ENCODE measurements at regions not wholly inside any gene's neighbourhood (a gene's known extent, or its start where the extent isn't known, plus 50 kb on each side); places are given as distances from the start of the nearest gene placed in this dataset.
"Not testable (repeated sequence)": the region's sequence is repeated elsewhere in the genome, so short reads cannot be mapped to it uniquely, and the experiment has no call there.

DNA sequence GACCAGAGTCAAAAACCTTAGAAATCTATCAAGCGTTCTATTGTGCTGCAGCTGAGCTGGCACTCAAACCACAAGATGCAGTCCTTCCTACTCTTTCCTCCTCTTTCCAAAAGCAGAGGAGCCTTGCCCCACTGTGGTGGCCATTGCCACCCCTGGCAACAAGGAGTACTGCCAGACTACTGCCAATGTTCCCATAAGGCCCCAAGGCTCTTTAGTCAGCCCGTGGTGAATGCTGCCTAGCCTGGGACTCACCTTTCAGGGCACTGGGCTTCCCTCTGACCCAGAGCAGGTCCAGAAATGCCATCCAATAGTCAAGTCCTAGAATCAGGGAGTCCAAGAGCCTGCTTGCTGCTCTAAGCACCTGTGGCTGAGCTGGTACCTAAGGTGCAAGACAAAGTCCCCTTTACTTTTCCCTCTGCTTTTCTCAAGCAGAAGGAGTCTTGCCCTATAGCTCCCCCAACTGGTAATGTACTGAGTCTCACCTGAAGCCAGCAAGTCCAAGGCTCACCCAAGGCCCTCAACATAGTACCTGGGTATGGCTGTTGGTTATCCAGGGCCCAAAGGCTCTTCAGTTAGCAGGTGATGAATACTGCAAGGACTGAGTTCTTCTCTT, 219.4 kb downstream of the ATPSCKMT start:
- ATAC-seq (no peak), DNase-seq (no peak)
- no peak overlapping the region for H3K4me3 Mint-ChIP-seq
- no peaks in the 10 kb centered on the region for H3K27me3 Mint-ChIP-seq (ENCODE audit: low read depth)
- ChIA-PET CTCF (no interaction called here), POLR2A (no interaction called here)
- no peaks in the 10 kb centered on the region for H3K4me1 Mint-ChIP-seq (ENCODE audit: low read depth)
- no peaks in the 10 kb centered on the region for H3K36me3 Mint-ChIP-seq (ENCODE audit: low read depth)
- H3K9me3 Mint-ChIP-seq (ENCODE audit: insufficient read depth): peaks cover 5% of the 10 kb centered on the region
- no peak overlapping the region for H3K27ac Mint-ChIP-seq

DNA sequence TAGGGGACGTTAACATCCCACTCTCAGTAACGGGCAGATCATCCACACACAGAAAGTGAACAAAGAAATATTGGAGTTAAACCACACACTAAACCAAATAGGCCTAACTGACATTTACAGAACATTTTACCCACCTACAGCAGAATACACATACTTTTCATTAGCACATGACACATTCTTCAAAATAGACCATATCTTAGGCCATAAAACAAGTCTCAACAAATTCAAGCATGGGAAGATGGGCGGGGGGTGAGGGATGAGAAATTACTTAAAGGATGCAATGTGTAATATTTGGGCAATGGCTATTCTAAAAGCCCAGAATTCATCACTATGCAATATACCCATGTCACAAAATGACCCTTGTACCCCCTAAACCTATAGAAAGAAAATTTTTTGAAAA, 226.2 kb downstream of the ATPSCKMT start:
- no peaks in the 10 kb centered on the region for H3K9me3 Mint-ChIP-seq (ENCODE audit: insufficient read depth)
- ChIA-PET CTCF (no interaction called here), POLR2A (no interaction called here)
- H3K36me3 Mint-ChIP-seq (ENCODE audit: low read depth): no peaks in the 10 kb centered on the region
- H3K27me3 Mint-ChIP-seq (ENCODE audit: low read depth): no peaks in the 10 kb centered on the region
- DNase-seq: no peak
- H3K4me3 Mint-ChIP-seq: no peak overlapping the region
- H3K27ac Mint-ChIP-seq: no peak overlapping the region
- ATAC-seq: no peak
- H3K4me1 Mint-ChIP-seq (ENCODE audit: low read depth): no peaks in the 10 kb centered on the region

DNA sequence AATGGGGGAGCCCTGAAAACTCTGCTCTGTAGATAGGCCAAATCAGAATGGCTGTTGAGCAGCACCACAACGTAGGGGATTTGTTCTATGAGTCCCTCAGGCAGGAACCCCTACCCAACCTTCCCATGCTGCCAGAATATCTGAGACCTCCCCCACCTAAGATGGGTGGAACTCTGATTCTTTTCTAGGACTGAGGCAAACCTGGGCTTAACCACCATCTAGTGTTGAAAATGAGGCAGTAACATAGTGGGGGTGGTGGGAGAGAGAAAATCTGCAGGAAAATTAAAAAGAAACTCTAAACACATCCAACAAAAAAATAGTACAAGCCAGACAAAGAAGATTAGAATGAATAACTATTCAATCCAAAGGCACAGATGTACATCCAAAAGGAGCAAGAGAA, 228.4 kb downstream of the ATPSCKMT start:
- Mint-ChIP-seq H3K4me1 (ENCODE audit: low read depth) (no peaks in the 10 kb centered on the region), H3K27ac (no peak overlapping the region), H3K4me3 (no peak overlapping the region), H3K27me3 (ENCODE audit: low read depth) (no peaks in the 10 kb centered on the region), H3K36me3 (ENCODE audit: low read depth) (no peaks in the 10 kb centered on the region), H3K9me3 (ENCODE audit: insufficient read depth) (no peaks in the 10 kb centered on the region)
- POLR2A ChIA-PET: no interaction called here
- ATAC-seq: no peak
- no peak for DNase-seq
- CTCF ChIA-PET: no interaction called here

- H3K4me1 Mint-ChIP-seq (ENCODE audit: low read depth): no peaks in the 10 kb centered on the region
- H3K4me3 Mint-ChIP-seq: no peak overlapping the region
- DNase-seq (no peak), ATAC-seq (no peak)
- ChIA-PET CTCF (no interaction called here), POLR2A (no interaction called here)
- H3K27ac Mint-ChIP-seq: no peak overlapping the region
- H3K27me3 Mint-ChIP-seq (ENCODE audit: low read depth): no peaks in the 10 kb centered on the region
- no peaks in the 10 kb centered on the region for H3K36me3 Mint-ChIP-seq (ENCODE audit: low read depth)
- no peaks in the 10 kb centered on the region for H3K9me3 Mint-ChIP-seq (ENCODE audit: insufficient read depth)
Observed at GRCh38 chr5:10019236-10019635, 230.5 kb downstream of the ATPSCKMT start.

GRCh38 chr5:10018201-10019069, 231.3 kb downstream of the ATPSCKMT start:
- Mint-ChIP-seq H3K4me3 (no peak overlapping the region), H3K36me3 (ENCODE audit: low read depth) (no peaks in the 10 kb centered on the region), H3K27ac (no peak overlapping the region), H3K27me3 (ENCODE audit: low read depth) (no peaks in the 10 kb centered on the region), H3K9me3 (ENCODE audit: insufficient read depth) (no peaks in the 10 kb centered on the region), H3K4me1 (ENCODE audit: low read depth) (no peaks in the 10 kb centered on the region)
- ChIA-PET POLR2A (no interaction called here), CTCF (no interaction called here)
- no peak for ATAC-seq
- no peak for DNase-seq

DNA sequence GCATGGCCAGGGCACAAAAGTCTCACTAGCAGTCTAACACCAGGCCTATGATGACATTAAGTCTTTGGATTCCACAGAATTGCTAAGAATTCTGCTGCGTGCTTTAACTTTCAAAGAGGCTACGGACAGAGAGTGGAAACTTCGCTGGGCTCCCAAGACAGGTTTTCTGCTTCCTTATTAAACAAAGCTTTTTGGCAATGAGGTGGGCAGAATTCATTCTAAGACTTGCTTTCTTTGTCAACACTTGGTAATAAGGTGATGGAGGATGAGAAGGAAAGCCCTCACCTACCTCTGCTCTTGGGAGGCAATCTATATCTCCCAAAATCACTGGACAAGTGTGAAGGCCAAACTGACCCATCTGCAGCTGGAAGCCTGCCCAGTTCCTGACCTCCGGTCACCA, 231.9 kb downstream of the ATPSCKMT start:
- ChIA-PET POLR2A (no interaction called here), CTCF (no interaction called here)
- Mint-ChIP-seq H3K9me3 (ENCODE audit: insufficient read depth) (no peaks in the 10 kb centered on the region), H3K4me1 (ENCODE audit: low read depth) (no peaks in the 10 kb centered on the region), H3K4me3 (no peak overlapping the region), H3K36me3 (ENCODE audit: low read depth) (no peaks in the 10 kb centered on the region), H3K27me3 (ENCODE audit: low read depth) (no peaks in the 10 kb centered on the region), H3K27ac (no peak overlapping the region)
- DNase-seq (no peak), ATAC-seq (no peak)

GRCh38 chr5:10016559-10016958, 233.1 kb downstream of the ATPSCKMT start:
- POLR2A ChIA-PET; DNase-seq; H3K9me3 Mint-ChIP-seq (ENCODE audit: insufficient read depth); H3K4me1 Mint-ChIP-seq (ENCODE audit: low read depth); H3K36me3 Mint-ChIP-seq (ENCODE audit: low read depth); ATAC-seq; CTCF ChIA-PET; H3K27me3 Mint-ChIP-seq (ENCODE audit: low read depth); H3K27ac Mint-ChIP-seq; H3K4me3 Mint-ChIP-seq: not testable (repeated sequence)

DNA sequence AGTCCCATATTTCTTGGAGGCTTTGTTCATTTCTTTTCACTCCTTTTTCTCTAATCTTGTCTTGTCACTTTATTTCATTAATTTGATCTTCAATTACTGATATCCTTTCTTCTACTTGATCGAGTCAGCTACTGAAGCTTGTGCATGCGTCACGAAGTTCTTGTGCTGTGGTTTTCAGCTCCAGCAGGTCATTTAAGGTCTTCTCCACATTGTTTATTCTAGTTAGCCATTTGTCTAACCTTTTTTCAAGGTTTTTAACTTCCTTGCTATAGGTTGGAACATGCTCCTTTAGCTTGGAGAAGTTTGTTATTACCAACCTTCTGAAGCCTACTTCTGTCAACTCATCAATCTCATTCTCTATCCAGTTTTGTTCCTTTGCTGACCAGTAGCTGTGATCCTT, 234.0 kb downstream of the ATPSCKMT start:
- H3K4me1 Mint-ChIP-seq (ENCODE audit: low read depth); H3K4me3 Mint-ChIP-seq; H3K36me3 Mint-ChIP-seq (ENCODE audit: low read depth); H3K27me3 Mint-ChIP-seq (ENCODE audit: low read depth); POLR2A ChIA-PET; H3K9me3 Mint-ChIP-seq (ENCODE audit: insufficient read depth); ATAC-seq; H3K27ac Mint-ChIP-seq; DNase-seq; CTCF ChIA-PET: not testable (repeated sequence)

- ChIA-PET POLR2A (no interaction called here), CTCF (no interaction called here)
- Mint-ChIP-seq H3K4me1 (ENCODE audit: low read depth) (no peaks in the 10 kb centered on the region), H3K4me3 (no peak overlapping the region), H3K27ac (no peak overlapping the region), H3K9me3 (ENCODE audit: insufficient read depth) (no peaks in the 10 kb centered on the region), H3K36me3 (ENCODE audit: low read depth) (no peaks in the 10 kb centered on the region), H3K27me3 (ENCODE audit: low read depth) (no peaks in the 10 kb centered on the region)
- DNase-seq (no peak), ATAC-seq (no peak)
Observed at GRCh38 chr5:10009802-10010201, 239.9 kb downstream of the ATPSCKMT start.

DNA sequence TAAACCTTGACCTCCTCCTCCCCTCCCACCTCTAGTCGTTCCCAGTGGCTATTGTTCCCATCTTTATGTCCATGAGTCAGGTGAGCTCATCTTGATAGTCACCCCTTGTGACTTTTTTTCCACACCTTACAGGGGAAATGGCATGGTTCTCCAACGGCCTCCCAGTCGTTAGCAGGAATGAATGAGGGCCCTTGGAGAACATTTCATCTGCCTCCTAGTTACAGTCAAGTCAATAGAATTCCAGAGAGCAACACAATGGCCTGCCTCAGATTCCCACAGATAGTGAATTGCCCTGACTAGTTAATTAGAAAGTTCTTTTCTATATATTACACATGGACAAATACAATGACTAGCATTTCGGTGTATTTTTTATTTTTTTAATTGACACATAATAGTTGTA, 262.6 kb downstream of the ATPSCKMT start:
- DNase-seq: no peak
- POLR2A ChIA-PET: no interaction called here
- H3K4me1 Mint-ChIP-seq (ENCODE audit: low read depth): no peaks in the 10 kb centered on the region
- no peak overlapping the region for H3K4me3 Mint-ChIP-seq
- CTCF ChIA-PET: no interaction called here
- peaks cover 5% of the 10 kb centered on the region for H3K9me3 Mint-ChIP-seq (ENCODE audit: insufficient read depth)
- ATAC-seq: no peak
- H3K36me3 Mint-ChIP-seq (ENCODE audit: low read depth): no peaks in the 10 kb centered on the region
- no peaks in the 10 kb centered on the region for H3K27me3 Mint-ChIP-seq (ENCODE audit: low read depth)
- H3K27ac Mint-ChIP-seq: no peak overlapping the region

GRCh38 chr5:9977070-9977469, 272.6 kb downstream of the ATPSCKMT start:
- Mint-ChIP-seq H3K4me3 (no peak overlapping the region), H3K27ac (no peak overlapping the region), H3K4me1 (ENCODE audit: low read depth) (no peaks in the 10 kb centered on the region), H3K27me3 (ENCODE audit: low read depth) (no peaks in the 10 kb centered on the region), H3K36me3 (ENCODE audit: low read depth) (no peaks in the 10 kb centered on the region), H3K9me3 (ENCODE audit: insufficient read depth) (no peaks in the 10 kb centered on the region)
- ChIA-PET POLR2A (no interaction called here), CTCF (no interaction called here)
- ATAC-seq: no peak
- DNase-seq: no peak

DNA sequence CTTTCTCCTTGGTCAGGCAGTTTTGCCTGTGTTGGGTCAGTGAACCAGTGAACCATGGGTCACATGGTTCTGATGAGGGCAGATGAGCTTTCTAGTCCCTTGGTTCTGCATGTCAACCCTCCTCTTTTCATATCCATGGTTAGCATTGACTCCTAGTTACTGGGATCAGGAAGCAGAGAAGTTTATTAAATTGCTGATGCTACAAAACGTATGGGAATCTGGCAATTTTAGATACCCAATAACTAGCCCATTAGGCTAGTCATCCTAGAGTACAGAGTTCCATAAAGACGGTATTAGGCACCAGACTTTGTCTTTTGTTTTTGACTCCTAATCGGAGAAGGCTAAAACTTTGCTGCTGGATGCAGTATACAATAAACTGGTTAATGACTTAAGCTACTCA, 273.1 kb downstream of the ATPSCKMT start:
- CTCF ChIA-PET: no interaction called here
- no peak for ATAC-seq
- no peak overlapping the region for H3K4me3 Mint-ChIP-seq
- no peak for DNase-seq
- no peaks in the 10 kb centered on the region for H3K9me3 Mint-ChIP-seq (ENCODE audit: insufficient read depth)
- no peaks in the 10 kb centered on the region for H3K27me3 Mint-ChIP-seq (ENCODE audit: low read depth)
- POLR2A ChIA-PET: no interaction called here
- H3K36me3 Mint-ChIP-seq (ENCODE audit: low read depth): no peaks in the 10 kb centered on the region
- no peak overlapping the region for H3K27ac Mint-ChIP-seq
- no peaks in the 10 kb centered on the region for H3K4me1 Mint-ChIP-seq (ENCODE audit: low read depth)

- ChIA-PET POLR2A (interaction anchor here (0.6 kb wide), 1 partner anchor 982 kb away, joined by 3 read pairs; no protein-coding TSS in a partner anchor), CTCF (no interaction called here)
- Mint-ChIP-seq H3K9me3 (ENCODE audit: insufficient read depth) (no peaks in the 10 kb centered on the region), H3K4me1 (ENCODE audit: low read depth) (no peaks in the 10 kb centered on the region), H3K36me3 (ENCODE audit: low read depth) (no peaks in the 10 kb centered on the region), H3K4me3 (no peak overlapping the region), H3K27ac (no peak overlapping the region), H3K27me3 (ENCODE audit: low read depth) (no peaks in the 10 kb centered on the region)
- DNase-seq (no peak), ATAC-seq (no peak)
Observed at GRCh38 chr5:9972059-9972458, 277.6 kb downstream of the ATPSCKMT start.
